ENCODE measurements at regions not wholly inside any gene's neighbourhood (a gene's known extent, or its start where the extent isn't known, plus 50 kb on each side); places are given as distances from the start of the nearest gene placed in this dataset.

DNA sequence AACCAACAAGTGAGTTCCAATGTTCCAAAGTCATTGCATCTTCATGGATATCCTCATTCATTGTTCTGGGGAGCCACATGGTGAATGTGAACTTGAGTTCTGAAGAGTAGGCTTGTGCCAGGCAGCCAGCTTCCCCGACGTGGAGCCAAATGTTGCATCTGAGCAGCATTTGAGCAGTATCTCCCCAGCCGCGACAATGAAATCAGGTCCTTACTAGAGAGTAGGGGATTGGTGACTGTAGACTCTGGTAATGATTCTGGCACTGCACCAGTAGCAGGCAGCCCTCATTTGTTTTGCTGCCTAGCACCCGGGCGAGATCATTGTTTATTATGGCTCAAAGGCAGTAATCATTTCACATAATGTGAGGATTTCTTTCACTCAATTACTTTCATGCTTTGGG is 451.4 kb upstream of the C9orf72 start:
- peak; percentile 18 for DNase-seq (ENCODE audit: low spot score)

DNA sequence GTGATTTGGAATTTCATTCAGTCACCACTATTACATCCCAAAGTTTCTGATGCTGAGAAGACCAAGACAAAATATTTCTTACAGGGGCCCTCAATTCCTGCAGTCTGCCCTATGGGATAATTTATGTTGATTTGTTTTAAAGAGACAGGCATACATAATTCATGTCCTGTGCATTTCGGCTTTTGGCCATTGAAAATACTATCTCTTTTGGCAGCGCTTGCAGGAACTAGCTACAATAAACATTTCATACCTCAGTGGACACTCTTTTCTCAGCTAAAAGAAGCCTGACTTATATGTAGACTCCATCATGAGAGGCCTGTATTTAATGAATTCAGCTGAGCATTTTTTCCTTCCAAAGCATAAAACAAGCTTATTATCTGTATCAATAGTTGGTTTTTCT is 451.9 kb upstream of the C9orf72 start:
- DNase-seq (ENCODE audit: low spot score), result no peak

DNA sequence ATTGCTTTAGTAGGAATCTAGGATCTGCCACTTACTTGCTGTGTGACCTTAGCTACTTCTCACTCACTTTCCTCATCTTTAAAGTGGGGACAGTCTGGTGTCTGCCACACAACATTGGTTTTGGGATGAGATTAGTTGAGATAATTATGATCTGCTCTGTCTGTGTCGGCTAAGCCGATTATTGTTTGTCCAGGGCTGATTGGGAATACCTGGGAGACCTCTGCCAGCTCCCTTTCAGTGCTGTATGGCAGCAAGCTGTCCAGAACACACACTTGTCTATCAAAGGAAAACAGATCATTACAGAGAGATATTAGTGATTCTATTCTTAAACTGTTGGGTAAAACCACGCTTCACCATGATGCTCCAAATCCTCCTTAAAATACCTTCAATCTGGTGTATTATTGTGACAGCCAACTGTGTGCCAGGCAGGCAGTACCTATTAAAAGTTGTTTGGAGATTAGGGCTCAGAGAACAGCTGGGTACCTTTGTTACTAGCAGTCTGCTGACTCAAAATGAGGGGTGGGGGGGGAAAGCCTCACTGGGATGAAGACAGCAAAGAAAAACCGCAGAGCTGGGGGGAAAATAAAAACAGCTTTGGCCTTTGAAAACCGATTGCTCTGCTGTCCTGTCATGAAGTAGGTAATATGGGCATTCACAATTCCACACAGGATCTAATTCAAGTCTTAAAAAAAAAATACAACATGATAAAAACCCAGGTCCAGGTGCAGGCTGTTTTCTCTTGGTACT is 458.4 kb upstream of the C9orf72 start:
- DNase-seq (ENCODE audit: low spot score), result no peak

DNA sequence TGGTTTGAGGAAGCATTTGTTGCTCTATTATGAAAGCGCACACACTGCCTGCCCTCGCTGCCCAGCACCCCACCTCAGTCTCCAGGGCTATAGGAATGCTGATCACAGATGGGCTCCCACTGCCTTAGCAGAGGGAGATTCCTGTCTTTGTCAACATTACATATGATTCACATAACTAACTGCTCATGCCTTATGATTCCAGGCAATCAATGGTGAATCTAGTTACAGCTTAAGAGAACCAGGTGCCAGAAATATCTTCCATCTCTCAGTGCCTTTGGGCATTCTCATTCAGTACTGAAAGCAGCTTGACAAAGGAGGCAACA is 458.9 kb upstream of the C9orf72 start:
- DNase-seq (ENCODE audit: low spot score), result no peak

DNA sequence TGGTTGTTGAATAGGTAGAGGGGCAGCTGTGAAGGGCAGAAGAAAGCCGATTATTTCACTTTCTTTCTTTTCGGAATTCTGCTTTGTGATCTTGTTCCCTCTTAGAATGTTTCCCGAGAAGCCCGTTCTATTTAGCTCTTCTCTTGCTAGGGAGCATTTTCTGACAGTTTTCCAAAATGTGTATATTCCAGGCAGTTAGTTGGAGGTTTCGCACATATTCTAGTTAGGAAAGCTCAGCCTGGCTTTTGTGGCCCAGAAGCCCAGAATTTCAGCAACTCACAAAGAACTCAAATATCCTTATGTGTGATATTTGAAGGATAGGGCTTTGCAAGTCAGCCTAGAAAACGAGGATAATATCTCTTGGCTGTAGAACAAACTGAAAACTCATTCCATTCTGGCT is 461.0 kb upstream of the C9orf72 start:
- no peak for DNase-seq (ENCODE audit: low spot score)

DNA sequence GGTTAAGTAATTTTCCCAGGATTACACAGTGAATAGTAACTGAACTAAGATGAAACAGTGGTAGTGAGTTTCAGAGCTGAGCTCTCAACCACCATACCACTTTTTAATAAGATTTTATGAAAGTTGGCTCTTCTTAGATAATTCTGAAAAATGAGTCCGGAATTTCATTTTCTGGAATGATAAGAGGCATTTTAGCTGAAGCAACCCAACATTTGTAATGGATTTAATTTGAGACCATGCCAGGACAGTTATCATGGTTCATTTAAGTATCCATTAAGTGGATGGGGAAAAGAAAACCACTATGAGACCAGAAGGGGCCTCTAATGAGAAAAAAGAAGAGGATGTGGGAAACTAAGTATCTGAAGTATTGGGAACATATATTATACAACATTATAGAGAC is 464.7 kb upstream of the C9orf72 start:
- no peak for DNase-seq (ENCODE audit: low spot score)

DNA sequence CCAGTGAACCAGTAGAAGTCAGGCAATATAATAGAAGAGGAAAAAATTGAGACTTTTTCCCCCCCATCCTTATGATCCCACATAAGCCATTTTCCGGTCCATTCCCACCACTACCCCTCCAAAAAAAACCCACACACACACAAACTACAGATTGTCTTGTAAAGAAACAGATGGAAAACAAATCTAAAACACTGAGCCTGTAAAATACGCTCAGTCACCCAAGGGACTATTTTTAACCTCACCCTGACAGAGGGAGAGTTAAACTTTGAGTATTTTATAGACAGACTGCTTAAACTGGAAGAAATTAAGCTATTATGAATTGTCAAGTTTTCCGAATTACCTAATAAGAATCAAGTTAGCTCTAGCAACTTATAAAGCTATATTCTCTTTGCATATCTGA is 471.8 kb upstream of the C9orf72 start:
- no peak for DNase-seq (ENCODE audit: low spot score)

DNA sequence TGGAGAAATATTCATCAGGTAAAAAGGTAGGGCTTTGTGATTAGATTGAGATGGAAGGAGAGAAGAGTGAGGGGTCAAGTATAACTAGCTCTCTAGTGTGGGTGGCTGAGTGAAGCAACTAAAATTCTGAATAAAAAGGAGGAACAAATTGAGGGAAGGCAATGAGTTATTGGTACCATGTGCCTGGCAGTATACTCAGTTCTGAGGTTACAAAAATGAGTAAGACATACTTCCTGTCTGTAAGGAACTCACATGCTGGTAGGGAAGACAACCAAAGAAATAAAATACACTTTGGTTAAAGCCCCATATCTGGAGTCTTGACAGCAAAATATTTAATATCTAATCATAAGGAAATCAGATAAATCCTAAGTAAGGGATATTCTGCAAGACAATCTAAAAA is 476.8 kb upstream of the C9orf72 start:
- no peak for DNase-seq (ENCODE audit: low spot score)

DNA sequence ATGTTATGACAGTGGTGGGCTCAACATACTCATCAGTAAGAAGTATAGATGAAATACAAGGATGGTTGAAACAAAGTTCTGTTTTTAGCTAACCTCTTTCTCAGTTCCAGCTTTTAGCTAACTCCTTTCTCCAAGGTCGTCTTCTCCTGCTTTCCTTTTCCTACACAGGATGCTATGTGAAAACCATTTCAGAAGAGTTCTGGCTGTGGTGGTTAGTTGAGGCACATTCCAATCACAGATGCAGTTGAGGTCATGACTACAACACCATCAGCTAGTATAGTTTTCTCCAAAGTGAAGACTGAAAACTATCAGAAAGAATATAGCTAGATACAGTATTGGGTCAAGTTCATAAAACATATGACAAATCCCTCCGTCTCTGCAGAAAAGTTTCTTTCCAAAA is 477.7 kb upstream of the C9orf72 start:
- DNase-seq (ENCODE audit: low spot score), result no peak

DNA sequence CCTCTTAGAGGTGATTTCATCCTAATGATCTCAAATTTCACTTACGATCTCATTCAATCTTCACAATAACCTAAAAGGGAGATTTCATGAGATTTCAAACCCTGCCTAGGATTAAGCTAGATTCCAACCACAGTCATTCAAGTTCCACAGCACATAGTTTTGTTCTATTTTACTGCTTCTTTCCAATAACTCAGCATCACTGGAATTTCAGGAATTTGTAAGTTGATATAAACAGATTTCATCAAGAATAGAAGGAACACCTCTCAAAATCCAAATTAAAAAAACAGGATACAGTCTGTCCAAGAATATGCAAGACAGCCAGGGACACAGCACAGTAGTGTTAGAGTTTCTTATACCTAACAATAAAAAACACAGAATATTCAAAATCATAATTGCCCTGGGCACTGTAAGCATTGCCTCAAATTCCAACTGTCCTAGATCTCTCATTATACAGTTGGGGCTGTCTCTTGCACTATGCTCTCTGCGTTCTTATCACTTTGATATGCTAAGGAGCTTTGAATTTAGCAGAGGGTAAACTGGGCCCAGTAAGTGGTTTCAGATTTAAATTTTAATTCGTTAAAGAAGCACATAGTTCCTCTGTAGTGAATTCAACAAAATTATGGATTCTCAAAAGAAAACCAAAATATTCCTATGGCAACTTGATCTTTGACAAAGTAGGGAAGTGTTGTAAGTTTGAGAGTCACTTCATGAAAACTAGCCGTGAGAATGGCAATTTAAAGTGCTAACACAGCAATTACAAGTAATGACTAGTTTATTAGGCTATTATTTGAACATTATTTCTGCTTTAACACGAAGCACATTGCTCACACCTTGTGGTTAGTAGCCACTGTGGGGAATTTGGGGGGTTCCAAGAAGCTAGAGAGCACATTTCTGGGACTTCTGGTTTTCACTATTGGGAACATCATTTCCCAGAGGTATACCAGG is 478.6 kb upstream of the C9orf72 start:
- DNase-seq (ENCODE audit: low spot score), result no peak

DNA sequence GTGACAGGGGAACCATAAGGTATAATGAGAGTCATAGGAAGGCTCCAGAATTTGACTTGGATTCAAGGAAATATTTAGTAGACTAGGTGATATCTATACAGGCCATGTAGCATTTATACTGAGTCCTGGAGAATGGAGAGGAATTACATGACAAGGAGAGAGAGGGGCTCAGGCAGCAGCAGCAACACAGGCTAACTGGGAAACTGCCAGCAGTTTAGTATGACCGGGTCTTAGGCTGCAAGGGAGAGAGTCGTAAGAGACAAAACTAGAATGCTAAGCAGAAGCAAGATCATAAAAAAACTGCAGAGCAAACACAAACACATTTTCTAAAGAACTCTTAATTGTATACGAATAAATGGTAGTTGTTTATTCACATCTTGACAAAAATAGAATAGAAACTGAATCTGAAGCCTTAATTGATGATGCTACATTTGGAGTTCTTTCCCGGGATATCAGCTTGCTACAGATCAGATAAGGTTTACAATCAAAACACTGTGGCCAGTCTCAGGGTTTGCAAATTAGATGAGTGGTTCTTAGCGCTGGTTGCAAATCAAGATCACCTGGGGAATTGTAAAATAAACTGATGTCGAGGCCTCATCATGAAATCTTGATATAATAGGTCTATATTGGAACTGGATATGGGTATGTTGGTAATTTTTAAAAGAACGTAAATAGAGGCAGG is 480.0 kb upstream of the C9orf72 start:
- no peak for DNase-seq (ENCODE audit: low spot score)

DNA sequence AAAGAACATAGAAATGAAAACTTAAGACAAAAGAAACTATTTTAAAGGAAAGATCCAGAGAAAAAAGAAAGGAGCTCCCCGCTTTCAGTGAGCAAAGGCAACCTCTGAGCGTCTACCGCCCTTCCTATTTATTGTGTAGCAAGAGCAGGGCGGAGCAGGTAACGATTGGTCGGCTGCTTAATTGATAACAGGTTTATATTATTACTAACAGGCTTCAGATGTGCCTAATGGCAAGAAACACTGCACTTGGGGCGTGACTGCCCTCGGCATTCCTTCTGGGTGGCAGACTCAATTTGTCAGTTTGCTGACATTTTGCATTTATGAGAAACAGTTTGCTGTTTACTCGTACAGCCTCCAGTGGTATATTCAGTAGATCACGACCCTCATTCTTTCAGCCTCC is 482.7 kb upstream of the C9orf72 start:
- no peak for DNase-seq (ENCODE audit: low spot score)

DNA sequence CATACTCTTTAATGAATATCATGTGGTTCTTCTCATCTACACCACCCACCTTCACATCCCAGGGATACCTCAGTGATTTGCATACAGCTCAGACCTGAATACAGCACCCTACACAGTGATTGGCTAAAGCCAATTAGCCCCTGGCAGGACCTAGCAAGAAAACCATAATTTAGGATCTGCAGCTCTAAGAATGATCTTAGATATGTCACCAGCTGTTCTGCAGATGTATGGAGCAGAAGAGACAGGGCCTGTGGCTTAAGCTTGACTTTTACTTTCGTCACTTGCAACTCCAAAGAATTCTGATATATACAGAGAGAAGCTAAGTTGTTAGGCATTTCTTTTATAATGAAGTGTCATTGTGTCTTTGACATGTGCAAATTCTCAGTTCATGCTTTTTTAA is 483.2 kb upstream of the C9orf72 start:
- no peak for DNase-seq (ENCODE audit: low spot score)

DNA sequence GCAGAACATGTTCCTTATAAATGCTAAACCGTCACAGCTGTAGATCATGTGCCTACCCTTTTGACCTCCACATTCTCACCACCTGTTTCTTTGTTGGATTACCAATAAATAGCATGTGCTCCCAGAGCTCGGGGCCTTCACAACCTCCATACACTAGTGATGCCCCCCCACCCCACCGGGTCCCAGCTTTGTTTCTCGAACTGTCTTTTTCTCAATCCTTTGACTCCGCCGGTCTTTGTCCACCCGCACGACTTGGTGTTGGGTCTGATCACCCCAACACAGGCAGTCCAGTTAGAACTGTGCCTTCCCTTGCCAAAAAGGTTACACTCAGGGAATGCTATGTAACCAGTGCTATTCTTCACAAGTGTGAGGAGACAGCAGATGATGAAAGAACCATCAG is 485.9 kb upstream of the C9orf72 start:
- no peak for DNase-seq (ENCODE audit: low spot score)

DNA sequence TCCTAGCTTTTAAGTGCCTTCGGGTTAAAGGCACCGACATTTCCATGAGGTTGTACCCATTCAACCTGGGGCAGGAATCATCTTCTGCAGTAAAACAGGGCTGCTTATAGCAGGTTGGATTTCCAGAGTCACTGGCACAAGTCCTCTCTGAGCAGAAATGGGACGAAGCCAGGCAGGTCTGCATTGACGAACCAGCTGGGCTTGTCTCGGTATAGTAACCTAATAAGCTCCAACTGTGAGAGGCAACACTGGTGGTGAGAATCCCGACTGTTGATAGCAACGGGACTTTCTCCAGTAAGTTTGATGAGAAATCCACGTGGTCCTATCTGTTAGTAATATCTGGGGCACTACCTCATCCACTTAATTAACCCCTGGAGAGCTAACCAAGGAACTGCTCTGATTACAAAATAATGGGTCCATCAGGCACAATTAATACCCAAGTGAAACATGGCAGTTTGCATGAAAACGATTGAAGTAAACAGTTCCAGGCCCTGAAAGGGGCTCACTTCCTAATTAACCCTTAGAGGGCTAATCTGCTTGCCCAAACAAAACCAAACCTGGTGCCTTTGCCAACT is 491.0 kb upstream of the C9orf72 start:
- peak; percentile 50 for DNase-seq (ENCODE audit: low spot score)

DNA sequence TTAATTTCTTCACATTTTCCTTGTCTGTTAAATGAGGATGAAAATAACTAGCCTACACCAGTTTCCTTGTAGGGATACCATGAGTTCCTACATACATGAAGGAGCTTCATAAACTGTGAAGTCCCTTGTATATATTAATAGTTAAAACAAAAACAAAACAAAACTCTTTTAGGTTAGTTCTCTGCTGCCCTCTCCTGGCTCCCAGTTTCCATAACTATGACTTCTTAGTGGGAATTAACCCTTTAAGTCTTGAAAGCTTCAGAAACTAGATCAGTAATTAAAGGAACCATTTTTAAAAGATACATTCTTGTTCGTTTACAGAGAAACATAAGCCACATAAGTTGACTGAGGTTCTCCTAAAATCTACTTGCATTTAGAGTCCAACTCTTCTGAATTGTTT is 500.0 kb upstream of the C9orf72 start:
- DNase-seq (ENCODE audit: low spot score), result peak; percentile 56

DNA sequence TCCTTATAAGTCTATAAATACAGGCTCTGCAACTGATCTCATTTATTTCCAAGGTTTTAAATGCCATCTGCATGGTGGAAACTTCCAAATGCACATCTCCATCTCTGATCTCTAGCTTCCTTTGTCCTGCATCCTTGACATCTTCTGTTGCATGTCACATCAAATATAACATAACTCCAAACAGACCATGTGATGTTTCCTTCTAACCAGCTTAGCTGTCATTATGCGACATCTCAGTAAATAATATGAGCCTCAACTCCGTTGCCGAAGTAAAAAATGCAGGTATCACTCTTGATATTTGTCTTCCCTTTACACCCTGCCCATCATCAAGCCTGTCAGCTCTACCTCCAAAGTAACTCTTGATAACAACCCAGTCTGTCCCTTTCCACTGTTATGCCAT is 506.4 kb upstream of the C9orf72 start:
- no peak for DNase-seq (ENCODE audit: low spot score)

DNA sequence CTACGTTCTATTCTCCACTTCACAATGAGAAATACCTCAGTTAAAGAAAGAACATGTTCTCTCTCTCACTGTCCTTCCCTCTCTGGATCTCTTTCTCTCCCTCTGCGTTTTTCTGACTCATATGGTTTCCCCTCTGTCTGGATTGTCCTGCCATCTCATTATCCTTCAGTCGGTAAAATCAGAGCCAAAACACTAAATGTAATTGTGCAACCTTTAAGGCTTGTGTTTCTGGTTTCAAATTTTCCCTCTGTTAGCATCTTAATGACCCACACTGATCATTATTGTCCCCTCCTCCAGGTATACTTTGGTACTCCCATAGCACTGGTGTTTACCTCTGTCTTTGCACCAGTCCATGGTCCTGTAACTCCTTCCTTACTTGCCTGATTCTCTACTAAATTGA is 509.4 kb upstream of the C9orf72 start:
- DNase-seq (ENCODE audit: low spot score), result no peak

DNA sequence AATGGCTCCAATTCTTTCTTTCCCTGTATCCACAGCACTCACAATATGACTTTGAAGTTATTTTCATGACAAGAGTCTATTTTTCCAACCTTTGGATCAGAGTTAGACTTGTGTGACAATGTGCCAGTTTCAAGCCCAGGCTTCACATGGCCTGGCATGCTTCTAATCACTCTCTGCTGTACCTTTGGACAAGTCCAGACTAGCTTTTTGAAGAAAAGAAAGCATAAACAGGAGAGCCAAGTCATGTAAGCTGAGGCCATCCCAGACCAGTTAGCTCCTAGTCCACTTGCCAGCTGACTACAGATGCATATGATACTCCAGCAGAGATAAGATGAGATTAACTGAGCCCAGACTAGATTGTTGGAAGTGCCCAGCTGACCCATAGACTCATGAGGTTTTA is 513.6 kb upstream of the C9orf72 start:
- DNase-seq (ENCODE audit: low spot score), result no peak

DNA sequence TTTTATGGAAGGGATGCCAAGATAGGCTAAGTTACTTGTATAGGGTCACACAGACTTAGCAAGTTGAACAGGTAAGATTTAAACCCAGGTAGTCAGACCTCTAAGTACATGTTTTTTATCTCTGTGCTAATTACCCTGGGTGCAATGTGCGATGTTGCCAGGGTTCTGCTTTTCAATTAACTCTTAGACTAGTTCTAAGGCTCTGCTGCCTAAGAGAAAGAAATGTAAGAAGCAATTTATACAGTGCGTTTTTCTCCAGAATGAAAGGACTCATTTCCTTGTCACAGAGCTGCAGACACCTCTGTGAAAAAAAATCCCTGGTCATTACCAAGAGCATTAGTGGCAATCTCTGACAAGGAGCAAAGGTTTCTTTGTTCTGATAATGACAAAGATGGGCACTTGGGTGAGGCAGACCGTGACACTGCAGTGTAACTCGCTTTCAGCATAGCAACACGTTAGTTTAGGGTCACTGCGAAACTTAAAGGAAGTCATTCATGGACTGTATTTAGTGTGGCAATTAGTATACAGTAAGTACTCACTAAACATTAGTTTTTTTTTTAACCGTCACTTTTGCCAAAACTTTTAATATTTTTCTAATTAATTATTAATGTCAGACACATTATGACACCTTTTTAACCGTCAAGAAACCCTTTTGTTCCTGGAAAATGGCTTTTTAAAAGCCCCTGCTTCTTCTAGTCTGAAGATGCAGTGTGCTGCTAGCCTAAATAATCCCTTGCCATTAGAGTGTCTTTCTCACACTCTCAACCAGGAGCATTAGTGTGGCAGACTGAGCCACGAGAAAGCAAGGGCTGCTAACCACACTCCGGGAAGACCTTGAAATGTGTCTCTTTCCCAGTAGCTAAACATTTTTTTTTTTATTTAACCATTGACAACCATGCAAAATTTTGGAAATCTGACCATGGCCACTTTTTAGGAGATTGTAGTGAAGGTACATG is 520.0 kb upstream of the C9orf72 start:
- no peak for DNase-seq (ENCODE audit: low spot score)

DNA sequence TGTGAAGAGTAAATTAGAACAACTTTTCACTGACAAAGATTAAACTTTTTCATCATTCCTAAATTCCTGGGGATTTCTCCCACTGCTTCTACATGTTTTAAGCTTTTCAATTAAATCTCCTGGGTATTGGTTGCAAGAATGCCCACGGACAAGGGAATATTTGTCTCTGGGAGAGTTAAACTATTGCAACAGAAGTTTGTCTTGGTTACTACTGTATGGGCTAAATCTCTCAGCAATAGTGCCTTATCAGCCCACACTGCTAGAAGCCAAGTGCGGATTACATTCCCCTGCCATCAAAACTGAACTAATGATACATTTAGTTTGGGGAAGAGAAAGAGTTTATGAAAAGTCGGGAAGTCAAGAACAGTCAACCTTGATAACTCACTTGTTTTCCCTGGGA is 528.2 kb upstream of the C9orf72 start:
- no peak for DNase-seq (ENCODE audit: low spot score)

DNA sequence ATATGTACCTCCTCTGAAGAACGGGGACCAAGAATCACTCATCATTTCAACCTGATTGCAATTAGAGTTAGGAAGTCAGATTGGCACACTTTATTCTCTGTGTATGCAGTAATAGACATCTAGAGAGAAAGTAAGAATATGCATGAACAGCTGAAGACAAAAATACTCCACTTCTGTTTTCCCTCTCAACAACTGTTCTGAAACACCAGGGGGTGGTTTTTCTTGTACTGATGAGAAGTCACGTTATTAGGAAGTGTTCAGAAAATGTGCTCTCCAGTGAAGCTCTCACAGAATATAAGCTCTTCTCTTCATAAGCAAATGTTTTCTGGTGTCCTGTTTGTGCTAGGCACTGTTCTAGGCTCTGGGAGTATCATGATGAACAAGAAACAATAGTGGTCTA is 531.7 kb upstream of the C9orf72 start:
- DNase-seq (ENCODE audit: low spot score), result no peak
